ENCODE measurements at regions not wholly inside any gene's neighbourhood (a gene's known extent, or its start where the extent isn't known, plus 50 kb on each side); places are given as distances from the start of the nearest gene placed in this dataset.

DNA sequence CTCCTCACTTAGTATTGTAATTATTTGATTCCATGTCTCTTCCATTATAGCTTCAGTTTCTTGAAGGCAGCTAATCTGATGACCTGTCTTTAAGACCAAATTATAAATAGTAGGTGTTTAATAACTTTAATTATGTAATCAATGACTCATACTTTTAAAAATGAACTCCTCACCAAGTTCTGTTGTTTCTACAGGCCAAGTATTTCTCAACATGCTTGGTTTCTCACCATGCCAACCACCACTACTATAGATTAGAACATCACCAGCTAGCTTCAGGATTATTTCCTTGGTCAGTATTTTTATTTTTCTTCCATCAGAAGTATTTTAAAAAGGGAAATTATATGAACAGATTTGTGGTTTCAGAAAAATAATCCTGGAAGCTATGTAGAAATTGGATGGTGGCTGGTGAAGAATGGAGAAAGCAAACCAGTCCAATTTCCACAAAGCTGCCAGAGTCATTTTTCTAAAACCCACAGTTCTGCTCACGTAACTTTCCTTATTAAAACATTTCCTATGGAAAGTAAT, 237.7 kb upstream of the DACH1 start:
- Histone ChIP-seq H3K27me3 (ENCODE audit: insufficient read depth, low read length) (no peaks in the 10 kb centered on the region), H3K4me3 (ENCODE audit: low read length) (no peak overlapping the region), H3K4me1 (ENCODE audit: insufficient read depth, low read length) (no peaks in the 10 kb centered on the region), H2AFZ (ENCODE audit: low read depth, low read length) (no peak overlapping the region), H3K36me3 (ENCODE audit: insufficient read depth, low read length) (no peaks in the 10 kb centered on the region), H3K9me3 (ENCODE audit: low read length) (peaks cover 1% of the 10 kb centered on the region)

- Histone ChIP-seq H3K9me3 (ENCODE audit: low read length) (no peaks in the 10 kb centered on the region), H3K4me3 (ENCODE audit: low read length) (no peak overlapping the region), H3K4me1 (ENCODE audit: insufficient read depth, low read length) (no peaks in the 10 kb centered on the region), H2AFZ (ENCODE audit: low read depth, low read length) (no peak overlapping the region), H3K27me3 (ENCODE audit: insufficient read depth, low read length) (no peaks in the 10 kb centered on the region), H3K36me3 (ENCODE audit: insufficient read depth, low read length) (no peaks in the 10 kb centered on the region)
Observed at GRCh38 chr13:72101768-72102400, 234.9 kb upstream of the DACH1 start.

GRCh38 chr13:72100339-72100738, 233.3 kb upstream of the DACH1 start:
- H3K4me1 ChIP-seq (ENCODE audit: insufficient read depth, low read length), result no peaks in the 10 kb centered on the region
- H3K9me3 ChIP-seq (ENCODE audit: low read length), result no peaks in the 10 kb centered on the region
- no peaks in the 10 kb centered on the region for H3K27me3 ChIP-seq (ENCODE audit: insufficient read depth, low read length)
- H3K36me3 ChIP-seq (ENCODE audit: insufficient read depth, low read length), result no peaks in the 10 kb centered on the region
- no peak overlapping the region for H2AFZ ChIP-seq (ENCODE audit: low read depth, low read length)
- no peak overlapping the region for H3K4me3 ChIP-seq (ENCODE audit: low read length)

GRCh38 chr13:72097568-72097967, 230.6 kb upstream of the DACH1 start:
- Histone ChIP-seq H3K4me1 (ENCODE audit: insufficient read depth, low read length) (no peaks in the 10 kb centered on the region), H3K9me3 (ENCODE audit: low read length) (no peaks in the 10 kb centered on the region), H3K4me3 (ENCODE audit: low read length) (no peak overlapping the region), H3K36me3 (ENCODE audit: insufficient read depth, low read length) (no peaks in the 10 kb centered on the region), H3K27me3 (ENCODE audit: insufficient read depth, low read length) (no peaks in the 10 kb centered on the region), H2AFZ (ENCODE audit: low read depth, low read length) (no peak overlapping the region)

DNA sequence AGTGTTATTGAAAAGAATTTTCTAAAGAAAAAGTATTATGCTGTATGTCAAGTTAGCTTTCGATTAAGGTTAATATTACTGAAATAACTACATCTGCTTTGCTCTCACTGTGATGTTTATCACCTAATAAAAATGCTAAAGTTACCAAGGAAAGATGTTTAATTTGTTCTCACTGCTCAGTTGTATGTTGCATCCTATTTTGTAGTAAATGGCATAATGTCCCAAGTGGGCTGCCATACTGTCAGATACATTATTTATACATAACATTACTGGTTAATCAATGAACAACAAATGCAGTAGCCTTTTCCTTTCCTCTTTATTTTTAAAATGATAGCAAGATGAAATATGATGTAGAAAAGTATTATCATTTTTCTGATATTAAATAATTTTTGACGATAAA, 226.3 kb upstream of the DACH1 start:
- H2AFZ ChIP-seq (ENCODE audit: low read depth, low read length), result no peak overlapping the region
- no peak overlapping the region for H3K4me3 ChIP-seq (ENCODE audit: low read length)
- H3K36me3 ChIP-seq (ENCODE audit: insufficient read depth, low read length), result no peaks in the 10 kb centered on the region
- H3K4me1 ChIP-seq (ENCODE audit: insufficient read depth, low read length), result no peaks in the 10 kb centered on the region
- H3K27me3 ChIP-seq (ENCODE audit: insufficient read depth, low read length), result no peaks in the 10 kb centered on the region
- H3K9me3 ChIP-seq (ENCODE audit: low read length), result no peaks in the 10 kb centered on the region

GRCh38 chr13:72074663-72075062, 207.7 kb upstream of the DACH1 start:
- Histone ChIP-seq H3K36me3 (ENCODE audit: insufficient read depth, low read length) (no peaks in the 10 kb centered on the region), H3K27me3 (ENCODE audit: insufficient read depth, low read length) (no peaks in the 10 kb centered on the region), H2AFZ (ENCODE audit: low read depth, low read length) (no peak overlapping the region), H3K9me3 (ENCODE audit: low read length) (no peaks in the 10 kb centered on the region), H3K4me1 (ENCODE audit: insufficient read depth, low read length) (peaks cover 18% of the 10 kb centered on the region), H3K4me3 (ENCODE audit: low read length) (no peak overlapping the region)

DNA sequence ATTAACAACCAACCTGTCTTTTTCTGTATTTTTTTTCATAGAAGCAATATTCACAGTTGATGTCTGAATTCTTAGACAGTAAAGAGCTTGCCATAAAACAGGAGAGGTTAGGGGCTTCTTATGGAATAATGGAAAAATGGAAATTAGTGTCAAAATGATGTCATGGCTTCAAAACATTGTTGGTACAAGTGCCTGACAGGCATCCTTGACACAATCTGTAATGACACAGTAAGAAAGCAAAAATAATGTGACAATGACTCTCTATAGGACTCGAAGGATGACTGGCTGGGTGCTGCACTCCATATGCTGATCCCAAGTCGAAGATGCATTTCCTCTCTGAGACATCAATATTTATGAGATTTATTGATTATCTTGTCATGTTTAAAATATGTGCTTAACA, 205.3 kb upstream of the DACH1 start:
- Histone ChIP-seq H3K36me3 (ENCODE audit: insufficient read depth, low read length) (no peaks in the 10 kb centered on the region), H3K9me3 (ENCODE audit: low read length) (no peaks in the 10 kb centered on the region), H2AFZ (ENCODE audit: low read depth, low read length) (no peak overlapping the region), H3K4me1 (ENCODE audit: insufficient read depth, low read length) (peaks cover 18% of the 10 kb centered on the region), H3K27me3 (ENCODE audit: insufficient read depth, low read length) (no peaks in the 10 kb centered on the region), H3K4me3 (ENCODE audit: low read length) (no peak overlapping the region)

DNA sequence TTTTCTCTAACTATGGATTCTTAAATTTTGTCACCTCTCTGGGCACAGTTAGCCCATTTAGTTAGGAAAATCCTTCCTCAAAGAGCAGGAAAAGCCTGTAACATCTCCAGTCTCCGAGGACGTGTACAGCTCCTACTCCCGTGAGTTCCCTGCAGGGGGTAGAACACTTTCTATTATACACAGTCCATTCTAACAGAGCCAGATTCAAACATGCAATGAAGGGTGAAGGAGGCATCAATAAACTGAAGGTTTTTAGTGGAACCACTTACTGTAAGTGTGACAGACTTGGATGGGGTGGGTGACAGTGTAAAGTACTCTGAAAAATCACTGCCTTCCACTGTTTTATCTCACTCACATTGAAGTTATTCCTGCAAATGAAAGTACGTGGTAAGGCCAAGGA, 204.7 kb upstream of the DACH1 start:
- no peaks in the 10 kb centered on the region for H3K36me3 ChIP-seq (ENCODE audit: insufficient read depth, low read length)
- no peak overlapping the region for H2AFZ ChIP-seq (ENCODE audit: low read depth, low read length)
- H3K27me3 ChIP-seq (ENCODE audit: insufficient read depth, low read length), result no peaks in the 10 kb centered on the region
- H3K4me3 ChIP-seq (ENCODE audit: low read length), result no peak overlapping the region
- no peaks in the 10 kb centered on the region for H3K9me3 ChIP-seq (ENCODE audit: low read length)
- peaks cover 18% of the 10 kb centered on the region for H3K4me1 ChIP-seq (ENCODE audit: insufficient read depth, low read length)

DNA sequence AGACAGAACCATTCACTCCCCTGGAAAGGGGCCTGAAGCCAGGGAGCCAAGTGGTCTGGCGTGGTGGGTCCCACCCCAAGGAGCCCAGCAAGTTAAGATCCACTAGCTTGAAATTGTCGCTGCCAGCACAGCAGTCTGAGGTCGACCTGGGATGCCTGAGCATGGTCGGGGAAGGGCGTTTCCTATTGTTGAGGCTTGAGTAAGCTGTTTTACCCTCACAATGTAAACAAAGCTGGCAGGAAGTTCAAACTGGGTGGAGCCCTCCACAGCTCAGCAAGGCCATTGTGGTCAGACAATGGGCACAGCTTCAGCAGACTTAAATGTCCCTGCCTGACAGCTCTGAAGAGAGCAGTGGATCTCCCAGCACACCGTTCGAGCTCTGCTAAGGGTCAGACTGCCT, 195.6 kb upstream of the DACH1 start:
- H3K27me3 ChIP-seq (ENCODE audit: insufficient read depth, low read length), result no peaks in the 10 kb centered on the region

DNA sequence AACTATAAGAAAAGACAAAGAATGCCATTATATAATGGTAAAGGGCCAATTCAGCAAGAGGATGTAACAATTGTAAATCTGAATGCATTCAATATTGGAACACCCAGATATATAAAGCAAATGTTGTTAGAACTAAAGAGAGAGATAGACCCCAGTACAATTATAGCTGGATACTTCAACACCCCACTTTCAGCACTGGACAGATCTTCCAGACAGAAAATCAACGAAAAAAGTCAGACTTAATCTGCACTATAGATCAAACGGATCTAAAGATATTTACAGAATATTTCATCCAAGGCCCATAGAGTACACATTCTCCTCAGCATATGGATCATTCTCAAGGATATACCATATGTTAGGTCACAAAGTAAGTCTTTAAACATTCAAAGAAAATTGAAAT, 194.6 kb upstream of the DACH1 start:
- H3K9me3 ChIP-seq (ENCODE audit: low read length), result no peaks in the 10 kb centered on the region
- no peak overlapping the region for H3K4me3 ChIP-seq (ENCODE audit: low read length)
- H3K27me3 ChIP-seq (ENCODE audit: insufficient read depth, low read length), result no peaks in the 10 kb centered on the region
- H3K36me3 ChIP-seq (ENCODE audit: insufficient read depth, low read length), result no peaks in the 10 kb centered on the region
- no peak overlapping the region for H2AFZ ChIP-seq (ENCODE audit: low read depth, low read length)
- H3K4me1 ChIP-seq (ENCODE audit: insufficient read depth, low read length), result peaks cover 8% of the 10 kb centered on the region

More for the DNA sequence above, 195.6 kb upstream of the DACH1 start:
- Histone ChIP-seq H3K9me3 (ENCODE audit: low read length) (no peaks in the 10 kb centered on the region), H2AFZ (ENCODE audit: low read depth, low read length) (no peak overlapping the region), H3K4me1 (ENCODE audit: insufficient read depth, low read length) (peaks cover 8% of the 10 kb centered on the region), H3K4me3 (ENCODE audit: low read length) (peak overlapping the region; percentile 10), H3K36me3 (ENCODE audit: insufficient read depth, low read length) (no peaks in the 10 kb centered on the region)

GRCh38 chr13:72050251-72050650, 183.2 kb upstream of the DACH1 start:
- no peaks in the 10 kb centered on the region for H3K4me1 ChIP-seq (ENCODE audit: insufficient read depth, low read length)
- H3K9me3 ChIP-seq (ENCODE audit: low read length), result no peaks in the 10 kb centered on the region
- no peak overlapping the region for H2AFZ ChIP-seq (ENCODE audit: low read depth, low read length)
- H3K4me3 ChIP-seq (ENCODE audit: low read length), result no peak overlapping the region
- H3K27me3 ChIP-seq (ENCODE audit: insufficient read depth, low read length), result no peaks in the 10 kb centered on the region
- no peaks in the 10 kb centered on the region for H3K36me3 ChIP-seq (ENCODE audit: insufficient read depth, low read length)

- H2AFZ ChIP-seq (ENCODE audit: low read depth, low read length), result no peak overlapping the region
- no peaks in the 10 kb centered on the region for H3K27me3 ChIP-seq (ENCODE audit: insufficient read depth, low read length)
- no peaks in the 10 kb centered on the region for H3K9me3 ChIP-seq (ENCODE audit: low read length)
- H3K4me3 ChIP-seq (ENCODE audit: low read length), result no peak overlapping the region
- no peaks in the 10 kb centered on the region for H3K36me3 ChIP-seq (ENCODE audit: insufficient read depth, low read length)
- no peaks in the 10 kb centered on the region for H3K4me1 ChIP-seq (ENCODE audit: insufficient read depth, low read length)
Observed at GRCh38 chr13:72043366-72043765, 176.4 kb upstream of the DACH1 start.

GRCh38 chr13:72041165-72041564, 174.2 kb upstream of the DACH1 start:
- no peaks in the 10 kb centered on the region for H3K27me3 ChIP-seq (ENCODE audit: insufficient read depth, low read length)
- H3K36me3 ChIP-seq (ENCODE audit: insufficient read depth, low read length), result no peaks in the 10 kb centered on the region
- H3K9me3 ChIP-seq (ENCODE audit: low read length), result no peaks in the 10 kb centered on the region
- no peak overlapping the region for H3K4me3 ChIP-seq (ENCODE audit: low read length)
- H3K4me1 ChIP-seq (ENCODE audit: insufficient read depth, low read length), result no peaks in the 10 kb centered on the region
- no peak overlapping the region for H2AFZ ChIP-seq (ENCODE audit: low read depth, low read length)

DNA sequence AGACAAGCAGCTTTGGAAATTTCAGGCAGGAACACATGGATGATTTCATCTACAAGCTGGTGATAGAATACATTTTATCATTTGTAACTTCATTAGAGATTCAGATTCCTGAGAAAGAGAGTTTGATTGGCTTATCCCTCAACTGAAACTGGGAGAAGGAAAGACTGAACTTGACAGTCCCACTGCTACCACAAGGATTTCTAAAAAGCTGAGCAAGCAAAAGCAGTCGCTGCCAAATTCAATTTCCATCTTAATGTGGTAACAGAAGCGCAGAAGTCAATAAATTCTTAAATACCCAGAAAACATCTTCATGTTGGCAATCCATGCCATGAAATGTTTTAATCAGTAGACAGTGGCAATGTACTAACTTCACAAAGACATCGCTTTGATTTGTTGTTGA, 172.1 kb upstream of the DACH1 start:
- Histone ChIP-seq H3K36me3 (ENCODE audit: insufficient read depth, low read length) (no peaks in the 10 kb centered on the region), H3K4me3 (ENCODE audit: low read length) (no peak overlapping the region)

More for the DNA sequence above, 172.1 kb upstream of the DACH1 start:
- Histone ChIP-seq H3K27me3 (ENCODE audit: insufficient read depth, low read length) (no peaks in the 10 kb centered on the region), H3K9me3 (ENCODE audit: low read length) (no peaks in the 10 kb centered on the region), H3K4me1 (ENCODE audit: insufficient read depth, low read length) (no peaks in the 10 kb centered on the region), H2AFZ (ENCODE audit: low read depth, low read length) (no peak overlapping the region)

Measured in neuron (in vitro differentiated cells).